T-helper 1 cell treated with Interleukin-12 subunit alpha and Interleukin-12 subunit beta and Interleukin-4 antibody, amounts not matched to agents 30 ng/mL and 1 ng/mL, for 36 hours (primary cell): ENCODE measurements at regions not wholly inside any gene's neighbourhood (a gene's known extent, or its start where the extent isn't known, plus 50 kb on each side); places are given as distances from the start of the nearest gene placed in this dataset.
"Not testable (repeated sequence)": the region's sequence is repeated elsewhere in the genome, so short reads cannot be mapped to it uniquely, and the experiment has no call there.

Source experiments
- intact Hi-C: fragments of 100-400 bp; cut with micrococcal nuclease; formaldehyde crosslinking; loops from one replicate; pipeline ENCODE4 v1.15.1; 2024

- intact Hi-C loops, result no loop called here
Measured at GRCh38 chr4:36587909-36588472, 306.6 kb downstream of the DTHD1 start.

DNA sequence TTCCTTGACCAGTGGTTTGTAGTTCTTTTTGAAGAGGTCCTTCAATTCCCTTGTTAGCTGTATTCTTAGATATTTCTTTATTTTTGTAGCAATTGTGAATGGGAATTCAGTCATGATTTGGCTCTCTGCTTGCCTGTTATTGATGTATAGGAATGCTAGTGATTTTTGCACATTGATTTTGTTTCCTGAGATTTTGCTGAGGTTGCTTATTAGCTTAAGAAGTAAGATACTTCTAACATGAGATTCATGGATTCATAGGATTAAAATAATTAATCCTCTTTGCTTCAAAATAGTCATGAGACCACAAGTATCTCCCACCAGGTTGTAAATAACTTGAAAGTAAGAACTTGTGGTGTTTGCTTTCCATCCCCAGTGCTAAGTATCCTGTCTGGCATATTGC, 308.9 kb downstream of the DTHD1 start:
- intact Hi-C loops, result no loop called here

DNA sequence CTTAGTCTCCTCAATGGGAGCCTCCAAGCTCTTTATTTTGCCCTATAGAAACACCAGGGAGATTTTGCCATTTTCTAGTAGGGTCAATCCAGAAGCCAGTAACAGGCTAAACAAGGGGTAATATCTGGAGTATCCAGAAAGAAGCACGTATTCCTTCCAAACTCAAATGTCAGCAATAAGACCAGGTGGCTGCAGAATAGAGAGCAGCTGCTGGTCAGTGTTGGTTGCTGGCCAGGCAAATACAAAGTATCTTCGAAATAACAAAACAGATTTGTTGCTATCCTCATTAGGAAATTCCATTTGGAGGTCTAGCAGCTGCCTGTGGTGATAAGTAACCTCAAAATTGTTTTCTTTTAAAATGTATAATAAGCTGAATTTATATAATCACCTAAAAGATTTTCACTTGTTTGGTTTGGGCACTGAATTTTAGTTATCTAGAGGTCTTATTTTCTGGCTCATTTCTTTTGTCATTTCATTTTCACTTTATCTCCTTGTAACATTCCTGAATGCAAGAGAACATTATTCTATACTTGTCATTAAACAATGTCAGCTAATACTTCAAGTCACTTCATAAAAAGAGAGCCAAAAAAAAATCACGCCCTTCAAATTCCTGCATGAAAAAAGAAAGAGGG, 320.6 kb downstream of the DTHD1 start:
- intact Hi-C loops, result no loop called here

DNA sequence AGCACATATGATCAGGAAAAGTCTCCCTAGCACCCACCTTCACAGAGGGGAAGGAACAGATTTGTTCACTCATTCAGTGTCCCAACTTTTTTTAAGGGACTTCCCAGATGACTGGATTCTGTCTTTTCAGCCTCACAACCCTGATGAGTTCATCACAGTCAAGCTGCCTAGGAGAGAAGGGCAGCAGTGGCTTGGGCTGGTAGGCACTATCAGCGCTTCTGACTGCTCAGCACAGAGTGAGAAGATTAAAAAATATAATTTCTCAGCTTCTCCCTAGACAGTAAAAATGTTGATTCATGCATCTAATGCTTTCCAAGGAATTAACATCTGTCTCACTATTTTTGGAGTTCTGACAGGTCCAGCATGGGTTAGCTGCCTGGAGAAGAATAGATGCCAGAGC, 328.2 kb downstream of the DTHD1 start:
- intact Hi-C loops, result no loop called here

DNA sequence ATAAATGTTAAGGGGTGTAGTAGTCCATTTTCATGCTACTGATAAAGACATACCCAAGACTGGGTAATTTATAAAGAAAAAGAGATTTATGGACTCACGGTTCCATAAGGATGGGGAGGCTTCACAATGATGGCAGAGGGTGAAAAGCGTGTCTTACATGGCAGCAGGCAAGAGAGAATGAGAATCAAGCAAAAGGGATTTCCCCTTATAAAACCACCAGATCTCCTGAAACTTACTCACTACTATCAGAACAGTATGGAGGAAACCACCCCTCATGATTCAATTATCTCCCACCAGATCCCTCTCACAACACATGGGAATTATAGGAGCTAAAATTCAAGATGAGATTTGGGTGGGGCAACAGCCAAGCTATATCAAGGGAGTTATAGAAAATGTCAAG, 329.2 kb downstream of the DTHD1 start:
- intact Hi-C loops, result no loop called here

DNA sequence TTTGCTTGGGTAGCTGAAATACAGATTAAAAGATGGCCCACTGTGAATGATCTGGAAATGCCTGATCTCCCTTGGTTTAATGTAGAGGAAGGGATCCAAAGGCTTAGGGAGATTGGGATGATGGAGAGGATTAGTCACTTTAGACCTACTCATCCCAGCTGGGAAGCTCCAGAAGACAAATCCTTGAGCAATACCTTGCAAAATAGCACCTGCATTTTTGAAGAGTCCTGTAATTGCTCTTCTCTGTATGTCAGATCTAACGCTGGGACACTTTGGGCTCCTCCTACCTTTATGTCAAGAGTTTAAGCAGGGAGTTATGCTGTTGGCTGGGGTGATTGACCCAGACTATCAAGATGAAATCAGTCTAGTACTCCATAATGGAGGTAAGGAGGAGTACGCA, 331.7 kb downstream of the DTHD1 start:
- intact Hi-C loops, result not testable (repeated sequence)

GRCh38 chr4:36614011-36614410, 332.6 kb downstream of the DTHD1 start:
- intact Hi-C loops, result no loop called here

GRCh38 chr4:36618102-36618501, 336.7 kb downstream of the DTHD1 start:
- intact Hi-C loops, result no loop called here

GRCh38 chr4:36624030-36624429, 342.6 kb downstream of the DTHD1 start:
- intact Hi-C loops, result no loop called here

- intact Hi-C loops, result no loop called here
Measured at GRCh38 chr4:36638273-36638811, 356.9 kb downstream of the DTHD1 start.

DNA sequence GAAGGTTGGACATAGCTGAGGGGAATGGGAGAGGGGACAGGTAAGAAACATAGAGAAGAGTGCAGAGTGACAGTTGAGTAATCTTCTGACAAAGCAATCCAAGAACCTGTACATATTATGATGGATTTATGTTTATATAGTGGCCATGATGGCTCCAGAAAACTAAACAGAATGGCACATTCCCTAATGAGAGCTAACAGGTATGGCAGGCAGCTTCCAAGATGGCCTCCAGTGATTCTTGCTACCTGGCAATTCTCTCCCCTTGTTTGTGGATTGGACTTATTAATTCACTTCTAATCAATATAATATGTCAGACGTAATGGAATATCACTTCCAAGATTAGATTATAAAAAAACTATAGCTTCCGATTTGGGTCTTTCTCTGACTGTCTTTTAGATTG, 359.5 kb downstream of the DTHD1 start:
- intact Hi-C loops, result no loop called here

GRCh38 chr4:36651253-36651652, 369.8 kb downstream of the DTHD1 start:
- intact Hi-C loops, result no loop called here

DNA sequence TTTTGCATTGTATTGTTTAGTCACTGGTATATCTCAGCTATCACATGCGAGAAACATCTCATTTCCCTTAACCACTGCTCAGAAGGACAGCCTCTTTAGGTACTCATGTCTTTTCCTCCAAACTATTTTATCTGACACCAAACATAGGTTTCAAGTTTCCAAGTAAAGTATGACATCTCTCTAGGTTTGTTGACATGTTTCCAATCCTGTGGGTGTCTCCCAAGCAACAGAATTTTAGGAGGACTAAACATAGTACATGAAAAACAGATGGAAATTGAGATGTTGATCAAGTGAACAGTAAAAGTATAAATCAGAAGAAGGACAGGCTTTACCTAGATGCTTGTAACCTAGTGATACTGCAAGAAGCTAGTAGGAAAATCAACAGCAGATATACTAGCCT, 371.4 kb downstream of the DTHD1 start:
- intact Hi-C loops, result no loop called here

GRCh38 chr4:36665985-36666527, 384.6 kb downstream of the DTHD1 start:
- intact Hi-C loops, result no loop called here

GRCh38 chr4:36675436-36675835, 394.0 kb downstream of the DTHD1 start:
- intact Hi-C loops, result no loop called here

DNA sequence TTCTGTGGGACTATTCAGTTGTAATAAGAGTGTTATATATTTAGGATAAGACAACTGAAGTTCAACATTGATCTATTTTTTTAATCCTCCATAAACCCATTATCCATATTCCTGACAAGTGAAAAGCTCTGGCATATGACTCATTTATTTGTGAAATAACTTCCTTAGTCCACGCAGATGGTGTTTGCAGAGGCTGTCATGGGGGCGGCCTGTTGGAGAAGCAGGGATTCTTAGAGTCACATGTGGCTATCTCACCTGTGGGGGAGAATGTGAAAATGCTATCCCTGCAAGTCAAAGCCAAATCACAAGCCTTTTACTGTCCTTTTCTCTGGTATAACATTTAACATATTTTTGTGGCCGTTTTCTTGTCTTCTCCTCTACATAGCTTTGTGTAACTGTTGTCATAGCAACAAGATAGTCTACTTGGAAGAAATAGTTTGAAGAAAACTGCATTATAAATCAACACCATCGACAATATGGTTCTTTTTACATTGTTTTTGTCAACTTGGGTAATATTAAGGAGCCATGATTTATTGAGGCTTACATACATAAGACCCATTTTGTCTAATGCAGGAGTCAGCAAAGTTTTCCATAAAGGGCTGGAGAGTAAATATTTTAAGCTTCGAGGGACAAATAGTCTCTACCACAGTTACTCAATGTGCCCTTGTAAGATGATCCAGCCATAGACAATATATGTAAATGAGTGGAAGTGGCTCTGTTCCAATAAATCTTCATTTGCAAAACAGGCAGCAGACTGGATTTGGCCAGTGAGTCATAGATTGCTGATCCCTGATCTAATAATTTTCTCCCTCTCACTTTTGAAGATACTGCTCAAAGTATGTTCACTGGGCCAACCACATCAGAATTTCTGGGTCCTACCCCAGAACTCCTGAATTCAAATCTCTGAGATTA, 395.0 kb downstream of the DTHD1 start:
- intact Hi-C loops, result no loop called here

DNA sequence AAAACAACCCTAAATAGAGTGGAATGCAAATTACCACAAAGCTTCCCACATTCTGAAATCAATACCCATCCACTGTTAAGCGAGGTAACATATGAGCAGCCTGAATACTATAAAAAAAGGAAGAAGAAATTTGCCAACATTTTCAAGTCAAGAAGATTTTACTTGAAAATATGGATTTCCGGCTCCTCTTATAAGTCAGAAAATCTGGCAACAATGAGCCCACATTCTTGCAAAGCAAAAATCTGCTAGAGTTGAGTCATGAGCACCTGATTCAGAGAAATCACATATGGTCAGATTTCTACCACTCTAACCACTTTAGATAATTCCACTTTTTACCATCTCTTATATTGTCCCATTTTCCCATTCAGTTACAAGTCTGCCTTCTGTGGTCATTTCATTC, 395.7 kb downstream of the DTHD1 start:
- intact Hi-C loops, result no loop called here

GRCh38 chr4:36677874-36678273, 396.5 kb downstream of the DTHD1 start:
- intact Hi-C loops, result no loop called here

DNA sequence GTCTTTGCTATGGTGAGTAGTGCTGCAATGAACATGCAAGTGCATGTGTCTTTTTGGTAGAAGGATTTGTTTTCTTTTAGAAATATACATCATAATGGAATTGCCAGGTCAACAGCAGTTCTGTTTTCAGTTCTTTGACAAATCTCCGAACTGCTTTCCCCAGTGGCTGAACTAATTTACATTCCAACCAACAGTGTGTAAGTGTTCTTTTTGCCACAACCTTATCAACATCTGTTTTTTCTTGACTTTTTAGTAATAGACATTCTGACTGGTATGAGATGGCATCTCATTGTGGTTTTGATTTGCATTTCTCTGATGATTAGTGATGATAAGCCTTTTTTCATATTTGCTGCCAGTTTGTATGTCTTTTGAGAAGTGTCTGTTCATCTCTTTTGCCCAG, 406.3 kb downstream of the DTHD1 start:
- intact Hi-C loops, result no loop called here

- intact Hi-C loops, result no loop called here
Measured at GRCh38 chr4:36692586-36692985, 411.2 kb downstream of the DTHD1 start.

DNA sequence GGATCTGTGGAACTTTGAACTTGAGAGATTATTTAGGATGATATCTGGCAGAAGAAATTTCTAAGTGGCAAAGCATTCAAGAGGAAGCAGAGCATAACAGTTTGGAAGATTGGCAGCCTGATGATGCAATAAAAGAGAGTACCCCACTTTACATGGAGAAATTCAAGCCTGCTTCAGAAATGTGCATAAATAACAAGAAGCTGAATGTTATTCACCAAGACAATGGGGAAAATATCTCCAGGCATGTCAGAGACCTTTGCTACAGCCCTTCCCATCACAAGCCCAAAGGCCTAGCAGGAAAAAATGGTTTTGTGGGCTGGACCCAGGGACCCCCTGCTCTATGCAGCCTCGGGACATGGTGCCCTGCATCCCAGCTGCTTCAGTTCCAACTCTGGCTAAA, 420.8 kb downstream of the DTHD1 start:
- intact Hi-C loops, result no loop called here

- intact Hi-C loops, result no loop called here
Measured at GRCh38 chr4:36704289-36704688, 422.9 kb downstream of the DTHD1 start.
